ENCODE measurements at regions not wholly inside any gene's neighbourhood (a gene's known extent, or its start where the extent isn't known, plus 50 kb on each side); places are given as distances from the start of the nearest gene placed in this dataset.
"Not testable (repeated sequence)": the region's sequence is repeated elsewhere in the genome, so short reads cannot be mapped to it uniquely, and the experiment has no call there.

- H3K27ac Mint-ChIP-seq = no peak overlapping the region
- peaks cover 10% of the 10 kb centered on the region for H3K4me1 Mint-ChIP-seq (ENCODE audit: low read depth)
- H3K9me3 Mint-ChIP-seq (ENCODE audit: low read depth) = no peaks in the 10 kb centered on the region
- H3K4me3 Mint-ChIP-seq = no peak overlapping the region
- H3K36me3 Mint-ChIP-seq = no peaks in the 10 kb centered on the region
- peaks cover 7% of the 10 kb centered on the region for H3K27me3 Mint-ChIP-seq
Observed at GRCh38 chr15:22228101-22228762, 147.9 kb downstream of the OR4M2 start.

GRCh38 chr15:22229990-22230819, 149.9 kb downstream of the OR4M2 start:
- Mint-ChIP-seq H3K4me1 (ENCODE audit: low read depth) (no peaks in the 10 kb centered on the region), H3K9me3 (ENCODE audit: low read depth) (no peaks in the 10 kb centered on the region), H3K36me3 (no peaks in the 10 kb centered on the region), H3K4me3 (no peak overlapping the region), H3K27ac (no peak overlapping the region), H3K27me3 (peaks cover 2% of the 10 kb centered on the region)

DNA sequence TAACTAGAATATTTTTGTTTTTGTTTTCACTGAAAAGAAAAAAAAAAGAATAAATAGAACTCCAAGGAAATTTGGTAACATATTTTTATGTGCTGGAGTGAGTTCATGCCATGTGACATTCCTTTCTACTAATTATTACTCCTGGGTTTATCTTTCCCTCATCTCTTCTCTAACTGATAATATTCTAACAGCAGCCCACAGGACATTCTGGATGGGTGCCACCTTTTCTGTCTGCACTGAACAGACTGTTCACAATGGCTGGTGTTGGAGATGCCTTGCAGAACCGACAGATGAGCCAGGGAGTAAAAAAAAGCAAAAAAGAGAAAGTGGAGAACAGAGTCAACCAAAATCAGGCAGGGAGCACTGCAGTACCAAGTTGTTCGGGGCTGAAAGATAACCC, 151.3 kb downstream of the OR4M2 start:
- Mint-ChIP-seq H3K4me3 (no peak overlapping the region), H3K27me3 (peaks cover 2% of the 10 kb centered on the region), H3K36me3 (no peaks in the 10 kb centered on the region), H3K9me3 (ENCODE audit: low read depth) (no peaks in the 10 kb centered on the region), H3K4me1 (ENCODE audit: low read depth) (no peaks in the 10 kb centered on the region), H3K27ac (no peak overlapping the region)

GRCh38 chr15:22232675-22233074, 152.3 kb downstream of the OR4M2 start:
- H3K27ac Mint-ChIP-seq = no peak overlapping the region
- no peaks in the 10 kb centered on the region for H3K4me1 Mint-ChIP-seq (ENCODE audit: low read depth)
- H3K36me3 Mint-ChIP-seq = no peaks in the 10 kb centered on the region
- no peaks in the 10 kb centered on the region for H3K9me3 Mint-ChIP-seq (ENCODE audit: low read depth)
- H3K4me3 Mint-ChIP-seq = no peak overlapping the region
- no peaks in the 10 kb centered on the region for H3K27me3 Mint-ChIP-seq

GRCh38 chr15:22235261-22235930, 155.1 kb downstream of the OR4M2 start:
- not testable (repeated sequence) for H3K9me3 Mint-ChIP-seq (ENCODE audit: low read depth); H3K4me3 Mint-ChIP-seq; H3K36me3 Mint-ChIP-seq; H3K4me1 Mint-ChIP-seq (ENCODE audit: low read depth); H3K27me3 Mint-ChIP-seq; H3K27ac Mint-ChIP-seq

DNA sequence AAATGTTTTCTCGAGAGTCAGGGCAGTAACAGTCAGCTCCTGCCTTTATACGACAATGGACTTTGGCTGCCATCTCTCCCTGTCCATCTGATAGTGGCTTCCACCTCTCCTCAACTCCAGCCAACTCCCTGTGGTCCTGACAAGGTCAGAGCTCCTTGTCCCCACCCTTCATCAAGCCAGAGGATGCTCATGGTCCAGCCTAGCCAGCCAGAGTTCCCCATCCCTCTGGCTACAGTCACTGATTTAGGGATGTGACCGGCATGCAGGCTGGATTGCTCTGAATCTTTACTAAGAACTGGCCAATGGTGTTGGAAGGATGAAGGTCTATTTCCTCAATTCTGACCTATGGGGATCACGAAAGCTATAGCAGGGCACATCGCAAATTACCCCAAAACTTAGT, 156.1 kb downstream of the OR4M2 start:
- H3K4me3 Mint-ChIP-seq = no peak overlapping the region
- H3K4me1 Mint-ChIP-seq (ENCODE audit: low read depth) = peaks cover 1% of the 10 kb centered on the region
- H3K9me3 Mint-ChIP-seq (ENCODE audit: low read depth) = no peaks in the 10 kb centered on the region
- H3K36me3 Mint-ChIP-seq = no peaks in the 10 kb centered on the region
- no peak overlapping the region for H3K27ac Mint-ChIP-seq
- H3K27me3 Mint-ChIP-seq = peaks cover 5% of the 10 kb centered on the region

- Mint-ChIP-seq H3K36me3 (no peaks in the 10 kb centered on the region), H3K27ac (no peak overlapping the region), H3K27me3 (peaks cover 5% of the 10 kb centered on the region), H3K4me1 (ENCODE audit: low read depth) (peaks cover 1% of the 10 kb centered on the region), H3K9me3 (ENCODE audit: low read depth) (no peaks in the 10 kb centered on the region), H3K4me3 (no peak overlapping the region)
Observed at GRCh38 chr15:22237891-22238275, 157.6 kb downstream of the OR4M2 start.

DNA sequence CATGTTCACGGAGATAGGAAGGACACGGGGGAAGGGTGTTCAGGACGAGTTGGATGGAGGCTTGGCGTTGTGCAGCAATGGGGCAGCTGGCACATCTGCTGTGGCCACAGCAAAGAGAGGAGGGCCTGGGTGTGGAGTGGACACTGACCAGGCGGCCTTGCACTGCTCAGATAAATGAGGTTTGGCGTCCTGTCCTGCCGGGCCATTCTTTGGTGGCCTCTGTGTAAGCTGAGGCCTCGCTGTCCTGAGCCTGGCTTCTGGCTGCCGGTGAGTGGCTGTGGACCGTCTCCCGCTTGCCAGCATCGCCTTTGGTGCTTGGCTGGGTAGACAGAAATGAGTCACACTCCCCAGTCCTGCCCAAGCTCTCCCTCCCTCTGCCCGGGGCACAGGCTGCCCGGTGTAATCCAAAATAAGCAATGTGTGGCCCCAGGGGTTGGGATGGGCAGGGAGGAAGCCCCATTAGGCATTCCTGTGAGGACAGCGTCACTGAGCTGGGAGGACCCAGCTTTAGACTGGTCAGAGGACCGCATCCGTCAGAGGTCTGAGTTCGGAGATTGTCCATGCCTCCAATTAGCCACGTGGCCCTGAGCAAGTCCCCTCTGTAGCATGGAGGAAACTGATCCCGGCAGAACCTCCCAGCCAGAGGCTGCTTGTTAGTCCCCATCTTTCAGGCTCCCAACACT, 158.1 kb downstream of the OR4M2 start:
- H3K9me3 Mint-ChIP-seq (ENCODE audit: low read depth); H3K27me3 Mint-ChIP-seq; H3K36me3 Mint-ChIP-seq; H3K27ac Mint-ChIP-seq; H3K4me3 Mint-ChIP-seq; H3K4me1 Mint-ChIP-seq (ENCODE audit: low read depth): not testable (repeated sequence)

DNA sequence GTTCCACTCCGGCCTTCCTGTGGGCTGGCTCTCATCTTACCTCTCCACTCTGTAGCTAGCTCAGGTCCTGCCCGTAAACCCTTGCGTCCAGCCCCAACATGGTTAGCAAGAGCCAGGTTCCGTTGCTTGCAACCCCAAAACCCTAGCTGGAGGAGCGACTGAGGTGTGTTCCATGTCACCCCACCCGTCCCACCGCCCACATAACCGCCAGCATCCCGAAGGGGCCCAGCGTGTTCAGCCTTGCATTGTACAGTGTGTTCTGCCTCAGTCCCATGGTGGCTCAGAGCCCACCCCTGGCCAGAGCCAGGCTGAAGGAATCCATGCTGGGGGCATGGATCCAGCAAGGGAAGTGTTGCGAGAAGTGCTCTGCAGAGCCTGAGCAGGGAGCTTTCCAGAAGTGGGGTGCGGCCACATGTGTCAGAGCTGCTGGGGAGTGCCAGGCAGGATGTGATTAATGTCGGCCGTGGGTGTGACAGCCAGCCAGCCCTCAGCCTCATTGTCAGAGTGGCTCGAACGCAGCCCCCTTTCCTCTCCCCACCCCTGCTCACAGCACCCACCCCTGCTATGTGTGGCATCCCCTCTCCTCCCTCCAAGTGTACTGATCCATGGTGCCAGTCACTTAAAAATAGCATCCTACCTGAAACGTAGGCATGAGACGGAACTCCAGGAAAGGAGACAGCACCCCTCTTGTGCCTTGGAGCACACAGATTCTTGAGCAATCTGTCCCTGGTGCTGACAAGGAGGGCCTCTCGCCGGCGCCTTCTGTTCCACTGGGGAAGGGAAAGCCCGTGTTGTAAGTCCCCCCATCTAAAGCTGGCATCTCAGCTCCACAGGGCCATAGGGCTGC, 158.9 kb downstream of the OR4M2 start:
- H3K4me3 Mint-ChIP-seq; H3K4me1 Mint-ChIP-seq (ENCODE audit: low read depth); H3K27ac Mint-ChIP-seq; H3K27me3 Mint-ChIP-seq; H3K36me3 Mint-ChIP-seq; H3K9me3 Mint-ChIP-seq (ENCODE audit: low read depth): not testable (repeated sequence)

DNA sequence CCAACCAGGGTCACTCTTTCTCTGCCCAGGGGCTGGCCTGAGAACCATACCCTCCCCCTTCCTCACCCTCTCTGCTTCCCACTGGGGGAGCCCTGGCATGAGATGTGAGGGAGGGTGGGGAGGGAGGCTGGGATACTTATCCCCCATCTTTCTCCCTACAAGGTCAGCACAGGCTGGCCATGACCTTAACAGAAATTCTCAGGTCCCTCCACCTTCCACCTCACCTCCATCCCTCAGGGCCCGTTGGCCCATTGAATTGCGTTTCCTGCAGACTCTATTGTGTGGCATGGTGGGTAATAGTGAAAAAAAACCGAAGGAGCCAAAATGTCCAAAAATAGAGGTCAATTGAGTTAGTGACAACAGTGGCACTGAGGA, 159.5 kb downstream of the OR4M2 start:
- Mint-ChIP-seq H3K4me1 (ENCODE audit: low read depth) (peaks cover 1% of the 10 kb centered on the region), H3K9me3 (ENCODE audit: low read depth) (no peaks in the 10 kb centered on the region), H3K27ac (no peak overlapping the region), H3K36me3 (no peaks in the 10 kb centered on the region), H3K27me3 (peaks cover 10% of the 10 kb centered on the region), H3K4me3 (no peak overlapping the region)

GRCh38 chr15:22240403-22240802, 160.1 kb downstream of the OR4M2 start:
- peaks cover 1% of the 10 kb centered on the region for H3K4me1 Mint-ChIP-seq (ENCODE audit: low read depth)

GRCh38 chr15:22240986-22241385, 160.7 kb downstream of the OR4M2 start:
- H3K4me1 Mint-ChIP-seq (ENCODE audit: low read depth) = peaks cover 1% of the 10 kb centered on the region
- H3K27ac Mint-ChIP-seq = no peak overlapping the region
- no peaks in the 10 kb centered on the region for H3K36me3 Mint-ChIP-seq
- H3K9me3 Mint-ChIP-seq (ENCODE audit: low read depth) = no peaks in the 10 kb centered on the region
- peaks cover 10% of the 10 kb centered on the region for H3K27me3 Mint-ChIP-seq
- no peak overlapping the region for H3K4me3 Mint-ChIP-seq

More at GRCh38 chr15:22240403-22240802, 160.1 kb downstream of the OR4M2 start:
- no peaks in the 10 kb centered on the region for H3K36me3 Mint-ChIP-seq
- no peaks in the 10 kb centered on the region for H3K9me3 Mint-ChIP-seq (ENCODE audit: low read depth)
- no peak overlapping the region for H3K27ac Mint-ChIP-seq
- peaks cover 10% of the 10 kb centered on the region for H3K27me3 Mint-ChIP-seq
- H3K4me3 Mint-ChIP-seq = no peak overlapping the region

- no peak overlapping the region for H3K4me3 Mint-ChIP-seq
- peaks cover 13% of the 10 kb centered on the region for H3K27me3 Mint-ChIP-seq
- no peak overlapping the region for H3K27ac Mint-ChIP-seq
- H3K4me1 Mint-ChIP-seq (ENCODE audit: low read depth) = peaks cover 1% of the 10 kb centered on the region
- no peaks in the 10 kb centered on the region for H3K9me3 Mint-ChIP-seq (ENCODE audit: low read depth)
- H3K36me3 Mint-ChIP-seq = no peaks in the 10 kb centered on the region
Observed at GRCh38 chr15:22241451-22241850, 161.1 kb downstream of the OR4M2 start.

DNA sequence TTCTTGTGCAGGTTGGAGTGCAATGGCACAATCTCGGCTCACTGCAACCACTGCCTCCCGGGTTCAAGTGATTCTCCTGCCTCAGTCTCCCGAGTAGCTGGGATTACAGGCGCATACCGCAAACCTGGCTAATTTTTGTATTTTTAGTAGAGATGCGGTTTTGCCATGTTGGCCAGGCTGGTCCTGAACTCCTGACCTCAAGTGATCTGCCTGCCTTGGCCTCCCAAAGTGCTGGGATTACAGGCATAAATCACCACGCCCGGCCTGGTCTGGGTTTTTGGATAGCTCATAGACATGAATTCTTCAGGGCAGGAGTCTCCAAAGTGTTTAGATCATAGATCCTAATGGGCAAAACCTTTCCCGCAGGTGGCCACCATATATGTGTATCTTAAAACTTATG, 162.0 kb downstream of the OR4M2 start:
- not testable (repeated sequence) for H3K9me3 Mint-ChIP-seq (ENCODE audit: low read depth); H3K36me3 Mint-ChIP-seq; H3K4me3 Mint-ChIP-seq; H3K27ac Mint-ChIP-seq; H3K4me1 Mint-ChIP-seq (ENCODE audit: low read depth)
- H3K27me3 Mint-ChIP-seq = peaks cover 13% of the 10 kb centered on the region
